ENCODE measurements at regions not wholly inside any gene's neighbourhood (a gene's known extent, or its start where the extent isn't known, plus 50 kb on each side); places are given as distances from the start of the nearest gene placed in this dataset.

- Histone ChIP-seq H2AFZ (ENCODE audit: control insufficient read depth, low read length) (no peak overlapping the region), H3K4me3 (ENCODE audit: control insufficient read depth in 2 of 3, extremely low read depth in 1 of 3, insufficient read depth in 2 of 3, low read depth in 1 of 3, low read length in 3 of 3) (no peak overlapping the region), H4K20me1 (ENCODE audit: control insufficient read depth, extremely low read depth, insufficient read depth, low read length) (no peaks in the 10 kb centered on the region), H3K9ac (ENCODE audit: control insufficient read depth, extremely low read depth, insufficient read depth, low read length) (no peak overlapping the region), H3K9me1 (ENCODE audit: control insufficient read depth, extremely low read depth, insufficient read depth, low read length) (no peaks in the 10 kb centered on the region), H3K79me2 (ENCODE audit: control insufficient read depth, insufficient read depth, low read length) (no peaks in the 10 kb centered on the region), H3K4me1 (ENCODE audit: control insufficient read depth, extremely low read depth, insufficient read depth, low read length) (peaks cover 6% of the 10 kb centered on the region), H3K9me3 (ENCODE audit: control insufficient read depth, low read depth, low read length) (no peaks in the 10 kb centered on the region), H3K27ac (ENCODE audit: control insufficient read depth, insufficient read depth, low read length) (no peak overlapping the region), H3K4me2 (ENCODE audit: control insufficient read depth, extremely low read depth, insufficient read depth, low read depth, low read length) (no peak overlapping the region), H3K36me3 (ENCODE audit: control insufficient read depth in 2 of 2, extremely low read depth in 1 of 2, insufficient read depth in 2 of 2, low read length in 2 of 2) (no peaks in the 10 kb centered on the region), H3K27me3 (ENCODE audit: control insufficient read depth, extremely low read depth, insufficient read depth, low read length) (no peaks in the 10 kb centered on the region)
- DNase-seq (ENCODE audit: low read depth, low spot score) = no peak
- no peak for TF ChIP-seq EZH2 (IDR thresholded peaks at IDR 0.05; ENCODE audit: low read length)
- TF ChIP-seq, protein P1, sequence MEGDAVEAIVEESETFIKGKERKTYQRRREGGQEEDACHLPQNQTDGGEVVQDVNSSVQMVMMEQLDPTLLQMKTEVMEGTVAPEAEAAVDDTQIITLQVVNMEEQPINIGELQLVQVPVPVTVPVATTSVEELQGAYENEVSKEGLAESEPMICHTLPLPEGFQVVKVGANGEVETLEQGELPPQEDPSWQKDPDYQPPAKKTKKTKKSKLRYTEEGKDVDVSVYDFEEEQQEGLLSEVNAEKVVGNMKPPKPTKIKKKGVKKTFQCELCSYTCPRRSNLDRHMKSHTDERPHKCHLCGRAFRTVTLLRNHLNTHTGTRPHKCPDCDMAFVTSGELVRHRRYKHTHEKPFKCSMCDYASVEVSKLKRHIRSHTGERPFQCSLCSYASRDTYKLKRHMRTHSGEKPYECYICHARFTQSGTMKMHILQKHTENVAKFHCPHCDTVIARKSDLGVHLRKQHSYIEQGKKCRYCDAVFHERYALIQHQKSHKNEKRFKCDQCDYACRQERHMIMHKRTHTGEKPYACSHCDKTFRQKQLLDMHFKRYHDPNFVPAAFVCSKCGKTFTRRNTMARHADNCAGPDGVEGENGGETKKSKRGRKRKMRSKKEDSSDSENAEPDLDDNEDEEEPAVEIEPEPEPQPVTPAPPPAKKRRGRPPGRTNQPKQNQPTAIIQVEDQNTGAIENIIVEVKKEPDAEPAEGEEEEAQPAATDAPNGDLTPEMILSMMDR (optimal IDR thresholded peaks at IDR 0.05 in 1 of 3, IDR thresholded peaks at IDR 0.05 in 1 of 3, conservative IDR thresholded peaks at IDR 0.05 in 1 of 3; ENCODE audit: extremely low read depth in 1 of 3, insufficient read depth in 2 of 3, low read length in 3 of 3) = no peak
- no peak for FAIRE-seq
- dilution Hi-C loops (cut with MboI; ENCODE audit: extremely low pct_ligation_motif_present, low sequenced_read_pairs) = no loop called here
Measured at GRCh38 chrX:106306391-106306947, 138.4 kb downstream of the PWWP3B start.

DNA sequence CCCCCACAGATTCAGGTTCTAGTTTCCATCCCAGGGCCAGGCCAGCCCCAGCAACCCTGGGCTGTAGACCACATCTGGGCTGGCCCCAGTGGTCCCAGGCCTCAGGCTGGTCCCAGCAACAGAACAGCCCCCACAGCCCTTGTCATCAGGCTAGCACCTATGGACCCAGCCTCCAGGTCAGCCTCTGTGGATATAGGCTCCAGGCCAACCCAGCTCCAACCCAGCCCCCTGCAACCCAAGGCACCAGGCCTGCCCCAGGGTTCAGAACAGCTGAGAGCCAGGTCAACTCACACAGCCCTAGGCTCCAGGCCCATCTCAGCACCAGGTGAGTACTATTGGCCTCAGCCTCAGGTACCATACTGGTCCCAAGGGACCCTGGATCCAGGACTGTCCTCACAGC lies 155.3 kb downstream of the PWWP3B start:
- Histone ChIP-seq H2AFZ (ENCODE audit: control insufficient read depth, low read length) (no peak overlapping the region), H3K4me3 (ENCODE audit: control insufficient read depth in 2 of 3, extremely low read depth in 1 of 3, insufficient read depth in 2 of 3, low read depth in 1 of 3, low read length in 3 of 3) (no peak overlapping the region), H3K36me3 (ENCODE audit: control insufficient read depth in 2 of 2, extremely low read depth in 1 of 2, insufficient read depth in 2 of 2, low read length in 2 of 2) (no peaks in the 10 kb centered on the region), H3K4me1 (ENCODE audit: control insufficient read depth, extremely low read depth, insufficient read depth, low read length) (no peaks in the 10 kb centered on the region), H3K9me1 (ENCODE audit: control insufficient read depth, extremely low read depth, insufficient read depth, low read length) (no peaks in the 10 kb centered on the region), H3K4me2 (ENCODE audit: control insufficient read depth, extremely low read depth, insufficient read depth, low read depth, low read length) (no peak overlapping the region), H3K79me2 (ENCODE audit: control insufficient read depth, insufficient read depth, low read length) (no peaks in the 10 kb centered on the region), H3K9me3 (ENCODE audit: control insufficient read depth, low read depth, low read length) (no peaks in the 10 kb centered on the region), H4K20me1 (ENCODE audit: control insufficient read depth, extremely low read depth, insufficient read depth, low read length) (no peaks in the 10 kb centered on the region), H3K27ac (ENCODE audit: control insufficient read depth, insufficient read depth, low read length) (no peak overlapping the region), H3K27me3 (ENCODE audit: control insufficient read depth, extremely low read depth, insufficient read depth, low read length) (no peaks in the 10 kb centered on the region), H3K9ac (ENCODE audit: control insufficient read depth, extremely low read depth, insufficient read depth, low read length) (no peak overlapping the region)
- FAIRE-seq (no peak), DNase-seq (ENCODE audit: low read depth, low spot score) (no peak)
- no peak for TF ChIP-seq EZH2 (IDR thresholded peaks at IDR 0.05; ENCODE audit: low read length)
- TF ChIP-seq, protein P1 (optimal IDR thresholded peaks at IDR 0.05 in 1 of 3, IDR thresholded peaks at IDR 0.05 in 1 of 3, conservative IDR thresholded peaks at IDR 0.05 in 1 of 3; ENCODE audit: extremely low read depth in 1 of 3, insufficient read depth in 2 of 3, low read length in 3 of 3) = no peak
- dilution Hi-C loops (cut with MboI; ENCODE audit: extremely low pct_ligation_motif_present, low sequenced_read_pairs) = no loop called here
